ENCODE measurements at regions not wholly inside any gene's neighbourhood (a gene's known extent, or its start where the extent isn't known, plus 50 kb on each side); places are given as distances from the start of the nearest gene placed in this dataset.

- TF ChIP-seq CTCF (conservative IDR thresholded peaks at IDR 0.05 in 1 of 2, IDR thresholded peaks at IDR 0.05 in 1 of 2; ENCODE audit: extremely low read depth in 1 of 2, insufficient read depth in 1 of 2, low read depth in 1 of 2, low read length in 2 of 2) (no peak), EZH2 (IDR thresholded peaks at IDR 0.05; ENCODE audit: borderline replicate concordance, low read length) (no peak)
Observed at GRCh38 chr10:75335191-75335590, 66.4 kb downstream of the ZNF503 start.

Measured in mammary epithelial cell (primary cell).